Upper lobe of right lung (tissue), 1 donor: ENCODE measurements at regions not wholly inside any gene's neighbourhood (a gene's known extent, or its start where the extent isn't known, plus 50 kb on each side); places are given as distances from the start of the nearest gene placed in this dataset.

Experiments
- ATAC-seq: fragments of 200-7000 bp; cut with Tn5 transposase; one replicate; pipeline ENCODE4 v1.9.1; 2020; ENCODE audit warnings: mild to moderate bottlenecking, moderate library complexity
- DNase-seq: peaks from one replicate; pipeline ENCODE4 v3.0.0-alpha.2; 2020
- H3K27ac ChIP-seq: fragments of 200-600 bp; one replicate; pipeline ENCODE4 v1.8.0; 2022
- H3K27me3 ChIP-seq: fragments of 200-600 bp; one replicate; pipeline ENCODE4 v1.8.0; 2022; ENCODE audit warnings: mild to moderate bottlenecking
- H3K36me3 ChIP-seq: fragments of 200-600 bp; one replicate; pipeline ENCODE4 v1.8.0; 2022
- H3K4me1 ChIP-seq: fragments of 200-600 bp; one replicate; pipeline ENCODE4 v1.8.0; 2022
- H3K4me3 ChIP-seq: fragments of 200-600 bp; one replicate; pipeline ENCODE4 v1.8.0; 2022; ENCODE audit warnings: mild to moderate bottlenecking
- H3K9me3 ChIP-seq: fragments of 200-600 bp; one replicate; pipeline ENCODE4 v1.8.0; 2022
- intact Hi-C: fragments of 100-400 bp; cut with DNase I; formaldehyde crosslinking; loops from one replicate; pipeline ENCODE4 v1.11.0; 2022
- TF ChIP-seq, protein P1 (sequence below): fragments of 200-600 bp; IDR thresholded peaks from one replicate; pipeline ENCODE4 v1.8.0; 2022; ENCODE audit warnings: antibody characterized with exemption
- donor health status: DM: no; HTN: yes; CAD: no; lungs with severe emphysema.

DNA sequence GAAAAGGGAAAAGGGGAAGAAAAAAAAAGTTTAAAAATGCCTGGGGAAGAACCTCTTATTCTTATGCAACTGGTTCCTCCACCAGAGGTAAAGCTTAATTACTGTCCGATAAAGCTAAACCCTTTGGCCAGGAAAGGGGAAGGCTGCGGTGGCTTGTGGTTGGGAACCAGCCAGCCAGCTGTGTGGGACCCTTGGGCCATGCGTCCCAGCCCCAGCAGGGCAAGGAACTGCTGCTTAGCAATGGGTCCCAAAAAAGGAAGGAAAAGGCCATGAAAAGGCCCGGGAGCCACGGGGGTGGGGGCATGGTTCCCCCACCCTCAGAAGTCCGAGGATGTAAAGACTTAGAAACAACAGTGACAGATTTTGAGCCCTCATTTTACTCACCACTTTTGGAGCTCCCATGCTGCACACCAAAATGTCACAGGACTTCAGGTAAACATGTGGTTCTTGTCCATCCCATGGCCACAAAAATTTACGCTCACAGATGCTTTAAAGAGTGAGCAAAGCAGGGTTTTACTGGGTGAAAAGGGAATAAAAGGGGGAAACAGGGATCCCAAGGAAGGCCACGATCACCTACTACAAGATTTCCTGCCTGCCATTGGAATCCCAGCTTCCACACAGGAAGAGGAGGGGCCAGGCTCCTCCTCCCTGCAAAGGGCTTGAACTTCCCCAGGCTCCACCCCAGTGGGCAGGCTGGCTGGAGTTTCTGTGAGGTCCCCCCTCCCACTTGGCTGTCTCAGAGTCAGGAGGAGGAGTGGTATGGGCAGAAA lies 1234.7 kb upstream of the GJE1 start:
- no peaks in the 10 kb centered on the region for H3K4me1 ChIP-seq
- ATAC-seq (peak; percentile 92), DNase-seq (peak; percentile 70)
- no peaks in the 10 kb centered on the region for H3K36me3 ChIP-seq
- intact Hi-C loops, result no loop called here
- TF ChIP-seq, protein P1, sequence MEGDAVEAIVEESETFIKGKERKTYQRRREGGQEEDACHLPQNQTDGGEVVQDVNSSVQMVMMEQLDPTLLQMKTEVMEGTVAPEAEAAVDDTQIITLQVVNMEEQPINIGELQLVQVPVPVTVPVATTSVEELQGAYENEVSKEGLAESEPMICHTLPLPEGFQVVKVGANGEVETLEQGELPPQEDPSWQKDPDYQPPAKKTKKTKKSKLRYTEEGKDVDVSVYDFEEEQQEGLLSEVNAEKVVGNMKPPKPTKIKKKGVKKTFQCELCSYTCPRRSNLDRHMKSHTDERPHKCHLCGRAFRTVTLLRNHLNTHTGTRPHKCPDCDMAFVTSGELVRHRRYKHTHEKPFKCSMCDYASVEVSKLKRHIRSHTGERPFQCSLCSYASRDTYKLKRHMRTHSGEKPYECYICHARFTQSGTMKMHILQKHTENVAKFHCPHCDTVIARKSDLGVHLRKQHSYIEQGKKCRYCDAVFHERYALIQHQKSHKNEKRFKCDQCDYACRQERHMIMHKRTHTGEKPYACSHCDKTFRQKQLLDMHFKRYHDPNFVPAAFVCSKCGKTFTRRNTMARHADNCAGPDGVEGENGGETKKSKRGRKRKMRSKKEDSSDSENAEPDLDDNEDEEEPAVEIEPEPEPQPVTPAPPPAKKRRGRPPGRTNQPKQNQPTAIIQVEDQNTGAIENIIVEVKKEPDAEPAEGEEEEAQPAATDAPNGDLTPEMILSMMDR, result no peak
- H3K27ac ChIP-seq, result no peak overlapping the region
- H3K4me3 ChIP-seq, result peak overlapping the region; percentile 26
- no peaks in the 10 kb centered on the region for H3K9me3 ChIP-seq
- no peaks in the 10 kb centered on the region for H3K27me3 ChIP-seq

- TF ChIP-seq, protein P1, result no peak
- H3K9me3 ChIP-seq, result no peaks in the 10 kb centered on the region
- H3K4me3 ChIP-seq, result peak overlapping the region; percentile 2
- H3K4me1 ChIP-seq, result no peaks in the 10 kb centered on the region
- H3K27me3 ChIP-seq, result no peaks in the 10 kb centered on the region
- H3K27ac ChIP-seq, result no peak overlapping the region
- peak; percentile 53 for ATAC-seq
- DNase-seq, result no peak
- H3K36me3 ChIP-seq, result no peaks in the 10 kb centered on the region
- intact Hi-C loops, result no loop called here
Measured at GRCh38 chr6:140897349-140897748, 1235.4 kb upstream of the GJE1 start.

GRCh38 chr6:140893432-140893831 lies 1239.3 kb upstream of the GJE1 start:
- no peaks in the 10 kb centered on the region for H3K27me3 ChIP-seq
- DNase-seq, result no peak
- intact Hi-C loops, result no loop called here

GRCh38 chr6:140879946-140880345 lies 1252.8 kb upstream of the GJE1 start:
- Histone ChIP-seq H3K27me3 (no peaks in the 10 kb centered on the region), H3K4me1 (no peaks in the 10 kb centered on the region), H3K36me3 (no peaks in the 10 kb centered on the region), H3K27ac (no peak overlapping the region), H3K4me3 (no peak overlapping the region), H3K9me3 (no peaks in the 10 kb centered on the region)
- TF ChIP-seq, protein P1, result no peak
- DNase-seq, result no peak
- no peak for ATAC-seq
- intact Hi-C loops, result no loop called here

More at GRCh38 chr6:140893432-140893831, 1239.3 kb upstream of the GJE1 start:
- no peaks in the 10 kb centered on the region for H3K36me3 ChIP-seq
- no peak overlapping the region for H3K4me3 ChIP-seq
- TF ChIP-seq, protein P1, result no peak
- no peak for ATAC-seq
- no peaks in the 10 kb centered on the region for H3K4me1 ChIP-seq
- no peaks in the 10 kb centered on the region for H3K9me3 ChIP-seq
- H3K27ac ChIP-seq, result no peak overlapping the region

GRCh38 chr6:140874066-140874465 lies 1258.7 kb upstream of the GJE1 start:
- Histone ChIP-seq H3K9me3 (no peaks in the 10 kb centered on the region), H3K4me1 (no peaks in the 10 kb centered on the region), H3K27ac (no peak overlapping the region), H3K27me3 (no peaks in the 10 kb centered on the region), H3K36me3 (no peaks in the 10 kb centered on the region), H3K4me3 (no peak overlapping the region)
- intact Hi-C loops, result no loop called here
- ATAC-seq (no peak), DNase-seq (no peak)
- TF ChIP-seq, protein P1, result no peak
